Spinal cord (tissue), 9 donors: ENCODE measurements at regions not wholly inside any gene's neighbourhood (a gene's known extent, or its start where the extent isn't known, plus 50 kb on each side); places are given as distances from the start of the nearest gene placed in this dataset.

Experiments used
- DNase-seq, 6 donors: peaks; one replicate each; pipeline versions ENCODE4 v3.0.0 to v3.0.0-alpha.2; 2013 to 2015; ENCODE audit warnings: low spot score in 6 of 6, low read depth in 4 of 6
- H3K27ac ChIP-seq: one replicate; pipeline ENCODE4 v1.5.1; 2013; ENCODE audit warnings: low read depth, low read length, control low read depth
- H3K27me3 ChIP-seq: one replicate; pipeline ENCODE4 v1.6.1; 2013; ENCODE audit warnings: low read length; ENCODE audit not compliant: control insufficient read depth, insufficient read depth
- H3K36me3 ChIP-seq: one replicate; pipeline ENCODE4 v1.6.1; 2013; ENCODE audit warnings: low read length; ENCODE audit not compliant: control insufficient read depth, insufficient read depth
- H3K4me1 ChIP-seq: one replicate; pipeline ENCODE4 v1.6.1; 2013; ENCODE audit warnings: low read length; ENCODE audit not compliant: control insufficient read depth, insufficient read depth
- H3K4me3 ChIP-seq: one replicate; pipeline ENCODE4 v1.5.1; 2013; ENCODE audit warnings: low read depth, low read length, control low read depth
- H3K9me3 ChIP-seq: one replicate; pipeline ENCODE4 v1.6.1; 2013; ENCODE audit warnings: low read length; ENCODE audit not compliant: control insufficient read depth, insufficient read depth
- WGBS: methylation state at CpG from one replicate; pipeline ENCODE4 v1.1.5; 2013; ENCODE audit warnings: missing lambda C conversion rate; ENCODE audit not compliant: insufficient coverage; 5-methylcytosine and 5-hydroxymethylcytosine counted together
- donor health status: healthy.

- Histone ChIP-seq H3K4me1 (no peaks in the 10 kb centered on the region), H3K36me3 (no peaks in the 10 kb centered on the region), H3K27ac (no peak overlapping the region), H3K9me3 (no peaks in the 10 kb centered on the region), H3K27me3 (no peaks in the 10 kb centered on the region), H3K4me3 (no peak overlapping the region)
- 67% methylated on average over 1 of the region's 2 CpGs for WGBS
- no peak for DNase-seq
Measured at GRCh38 chr6:113486199-113486598, 370.9 kb upstream of the MARCKS start.

- no peaks in the 10 kb centered on the region for H3K9me3 ChIP-seq
- no peak overlapping the region for H3K4me3 ChIP-seq
- no peak overlapping the region for H3K27ac ChIP-seq
- H3K36me3 ChIP-seq = no peaks in the 10 kb centered on the region
- DNase-seq = no peak
- no peaks in the 10 kb centered on the region for H3K27me3 ChIP-seq
- no peaks in the 10 kb centered on the region for H3K4me1 ChIP-seq
- no CpG with 5 or more reads among the region's 2 CpGs for WGBS
Measured at GRCh38 chr6:113487489-113488058, 369.6 kb upstream of the MARCKS start.

GRCh38 chr6:113488061-113488460 is 369.1 kb upstream of the MARCKS start:
- Histone ChIP-seq H3K9me3 (no peaks in the 10 kb centered on the region), H3K4me3 (no peak overlapping the region), H3K36me3 (no peaks in the 10 kb centered on the region), H3K4me1 (no peaks in the 10 kb centered on the region), H3K27ac (no peak overlapping the region), H3K27me3 (no peaks in the 10 kb centered on the region)
- no peak for DNase-seq
- WGBS = no CpG with 5 or more reads among the region's 2 CpGs

- H3K4me3 ChIP-seq = no peak overlapping the region
- peak in 1 of 6 donors; percentile 6 for DNase-seq
- no peaks in the 10 kb centered on the region for H3K27me3 ChIP-seq
- H3K4me1 ChIP-seq = no peaks in the 10 kb centered on the region
- H3K36me3 ChIP-seq = no peaks in the 10 kb centered on the region
- H3K27ac ChIP-seq = no peak overlapping the region
- no peaks in the 10 kb centered on the region for H3K9me3 ChIP-seq
- 80% methylated on average over 3 of the region's 4 CpGs for WGBS
Measured at GRCh38 chr6:113488812-113489685, 368.1 kb upstream of the MARCKS start.

- Histone ChIP-seq H3K27me3 (no peaks in the 10 kb centered on the region), H3K36me3 (no peaks in the 10 kb centered on the region), H3K4me3 (no peak overlapping the region), H3K9me3 (no peaks in the 10 kb centered on the region), H3K4me1 (no peaks in the 10 kb centered on the region), H3K27ac (no peak overlapping the region)
- DNase-seq = peak in 1 of 6 donors; percentile 65
- no CpG with 5 or more reads among the region's 1 CpG for WGBS
Measured at GRCh38 chr6:113489952-113490746, 367.0 kb upstream of the MARCKS start.

- no peaks in the 10 kb centered on the region for H3K4me1 ChIP-seq
- no peaks in the 10 kb centered on the region for H3K27me3 ChIP-seq
- DNase-seq = no peak
- H3K9me3 ChIP-seq = no peaks in the 10 kb centered on the region
- H3K4me3 ChIP-seq = no peak overlapping the region
- no peaks in the 10 kb centered on the region for H3K36me3 ChIP-seq
- WGBS = no CpG with 5 or more reads among the region's 3 CpGs
- no peak overlapping the region for H3K27ac ChIP-seq
Measured at GRCh38 chr6:113491376-113491775, 365.8 kb upstream of the MARCKS start.

- no peaks in the 10 kb centered on the region for H3K27me3 ChIP-seq
- WGBS = 89% methylated on average over 1 of the region's 2 CpGs
- DNase-seq = no peak
Measured at GRCh38 chr6:113493991-113494390, 363.2 kb upstream of the MARCKS start.

GRCh38 chr6:113495521-113495920 is 361.6 kb upstream of the MARCKS start:
- Histone ChIP-seq H3K4me3 (no peak overlapping the region), H3K27ac (no peak overlapping the region), H3K4me1 (no peaks in the 10 kb centered on the region), H3K36me3 (no peaks in the 10 kb centered on the region), H3K9me3 (no peaks in the 10 kb centered on the region), H3K27me3 (no peaks in the 10 kb centered on the region)
- DNase-seq = no peak
- WGBS = no CpG with 5 or more reads among the region's 1 CpG

More at GRCh38 chr6:113493991-113494390, 363.2 kb upstream of the MARCKS start:
- Histone ChIP-seq H3K4me3 (no peak overlapping the region), H3K27ac (no peak overlapping the region), H3K4me1 (no peaks in the 10 kb centered on the region), H3K36me3 (no peaks in the 10 kb centered on the region), H3K9me3 (no peaks in the 10 kb centered on the region)

- DNase-seq = no peak
- no peak overlapping the region for H3K27ac ChIP-seq
Measured at GRCh38 chr6:113496166-113496565, 361.0 kb upstream of the MARCKS start.

More at GRCh38 chr6:113496166-113496565, 361.0 kb upstream of the MARCKS start:
- no peaks in the 10 kb centered on the region for H3K36me3 ChIP-seq
- no peak overlapping the region for H3K4me3 ChIP-seq
- no peaks in the 10 kb centered on the region for H3K27me3 ChIP-seq
- H3K9me3 ChIP-seq = no peaks in the 10 kb centered on the region
- no peaks in the 10 kb centered on the region for H3K4me1 ChIP-seq
- WGBS = 90% methylated on average over 2 of the region's 4 CpGs
